ENCODE measurements at regions not wholly inside any gene's neighbourhood (a gene's known extent, or its start where the extent isn't known, plus 50 kb on each side); places are given as distances from the start of the nearest gene placed in this dataset.

GRCh38 chr11:116112087-116112935, 608.1 kb upstream of the CADM1 start:
- Histone ChIP-seq H3K27me3 (ENCODE audit: control insufficient read depth in 2 of 2, insufficient read depth in 1 of 2, low read length in 1 of 2) (no peaks in the 10 kb centered on the region), H3K9me3 (ENCODE audit: control insufficient read depth in 2 of 2, insufficient read depth in 1 of 2, low read length in 1 of 2) (no peaks in the 10 kb centered on the region), H3K27ac (ENCODE audit: low read depth in 1 of 2, low read length in 1 of 2) (no peak overlapping the region), H3K36me3 (ENCODE audit: control insufficient read depth in 2 of 2, insufficient read depth in 2 of 2, low read length in 1 of 2) (no peaks in the 10 kb centered on the region), H3K4me1 (ENCODE audit: control insufficient read depth in 2 of 2, insufficient read depth in 2 of 2, low read length in 2 of 2) (no peaks in the 10 kb centered on the region), H3K4me3 (ENCODE audit: low read length in 2 of 2) (no peak overlapping the region)
- DNase-seq (ENCODE audit: low read depth in 6 of 9, low spot score in 9 of 9), result no peak
- WGBS, result 64% methylated on average over 9 of the region's 9 CpGs

- Histone ChIP-seq H3K27me3 (ENCODE audit: control insufficient read depth in 2 of 2, insufficient read depth in 1 of 2, low read length in 1 of 2) (no peaks in the 10 kb centered on the region), H3K27ac (ENCODE audit: low read depth in 1 of 2, low read length in 1 of 2) (no peak overlapping the region), H3K36me3 (ENCODE audit: control insufficient read depth in 2 of 2, insufficient read depth in 2 of 2, low read length in 1 of 2) (no peaks in the 10 kb centered on the region), H3K4me3 (ENCODE audit: low read length in 2 of 2) (no peak overlapping the region), H3K4me1 (ENCODE audit: control insufficient read depth in 2 of 2, insufficient read depth in 2 of 2, low read length in 2 of 2) (no peaks in the 10 kb centered on the region), H3K9me3 (ENCODE audit: control insufficient read depth in 2 of 2, insufficient read depth in 1 of 2, low read length in 1 of 2) (no peaks in the 10 kb centered on the region)
- 97% methylated on average over 3 of the region's 3 CpGs for WGBS
- no peak for DNase-seq (ENCODE audit: low read depth in 6 of 9, low spot score in 9 of 9)
Measured at GRCh38 chr11:116111546-116111945, 607.3 kb upstream of the CADM1 start.

- no peak for DNase-seq (ENCODE audit: low read depth in 6 of 9, low spot score in 9 of 9)
- no peak overlapping the region for H3K27ac ChIP-seq (ENCODE audit: low read depth in 1 of 2, low read length in 1 of 2)
- no peaks in the 10 kb centered on the region for H3K9me3 ChIP-seq (ENCODE audit: control insufficient read depth in 2 of 2, insufficient read depth in 1 of 2, low read length in 1 of 2)
- H3K27me3 ChIP-seq (ENCODE audit: control insufficient read depth in 2 of 2, insufficient read depth in 1 of 2, low read length in 1 of 2), result no peaks in the 10 kb centered on the region
- H3K36me3 ChIP-seq (ENCODE audit: control insufficient read depth in 2 of 2, insufficient read depth in 2 of 2, low read length in 1 of 2), result no peaks in the 10 kb centered on the region
- WGBS, result 88% methylated on average over 1 of the region's 1 CpG
- no peaks in the 10 kb centered on the region for H3K4me1 ChIP-seq (ENCODE audit: control insufficient read depth in 2 of 2, insufficient read depth in 2 of 2, low read length in 2 of 2)
- no peak overlapping the region for H3K4me3 ChIP-seq (ENCODE audit: low read length in 2 of 2)
Measured at GRCh38 chr11:116110802-116111201, 606.6 kb upstream of the CADM1 start.

GRCh38 chr11:116110356-116110755, 606.1 kb upstream of the CADM1 start:
- Histone ChIP-seq H3K36me3 (ENCODE audit: control insufficient read depth in 2 of 2, insufficient read depth in 2 of 2, low read length in 1 of 2) (no peaks in the 10 kb centered on the region), H3K9me3 (ENCODE audit: control insufficient read depth in 2 of 2, insufficient read depth in 1 of 2, low read length in 1 of 2) (no peaks in the 10 kb centered on the region), H3K4me1 (ENCODE audit: control insufficient read depth in 2 of 2, insufficient read depth in 2 of 2, low read length in 2 of 2) (no peaks in the 10 kb centered on the region), H3K27ac (ENCODE audit: low read depth in 1 of 2, low read length in 1 of 2) (no peak overlapping the region), H3K4me3 (ENCODE audit: low read length in 2 of 2) (no peak overlapping the region), H3K27me3 (ENCODE audit: control insufficient read depth in 2 of 2, insufficient read depth in 1 of 2, low read length in 1 of 2) (no peaks in the 10 kb centered on the region)
- 92% methylated on average over 1 of the region's 1 CpG for WGBS
- DNase-seq (ENCODE audit: low read depth in 6 of 9, low spot score in 9 of 9), result no peak

GRCh38 chr11:116109228-116109627, 605.0 kb upstream of the CADM1 start:
- DNase-seq (ENCODE audit: low read depth in 6 of 9, low spot score in 9 of 9), result no peak
- Histone ChIP-seq H3K4me1 (ENCODE audit: control insufficient read depth in 2 of 2, insufficient read depth in 2 of 2, low read length in 2 of 2) (no peaks in the 10 kb centered on the region), H3K27ac (ENCODE audit: low read depth in 1 of 2, low read length in 1 of 2) (no peak overlapping the region), H3K9me3 (ENCODE audit: control insufficient read depth in 2 of 2, insufficient read depth in 1 of 2, low read length in 1 of 2) (no peaks in the 10 kb centered on the region), H3K4me3 (ENCODE audit: low read length in 2 of 2) (no peak overlapping the region), H3K27me3 (ENCODE audit: control insufficient read depth in 2 of 2, insufficient read depth in 1 of 2, low read length in 1 of 2) (no peaks in the 10 kb centered on the region), H3K36me3 (ENCODE audit: control insufficient read depth in 2 of 2, insufficient read depth in 2 of 2, low read length in 1 of 2) (no peaks in the 10 kb centered on the region)
- WGBS, result 96% methylated on average over 5 of the region's 5 CpGs

GRCh38 chr11:116108161-116108560, 603.9 kb upstream of the CADM1 start:
- no peak overlapping the region for H3K4me3 ChIP-seq (ENCODE audit: low read length in 2 of 2)
- no peaks in the 10 kb centered on the region for H3K27me3 ChIP-seq (ENCODE audit: control insufficient read depth in 2 of 2, insufficient read depth in 1 of 2, low read length in 1 of 2)
- H3K9me3 ChIP-seq (ENCODE audit: control insufficient read depth in 2 of 2, insufficient read depth in 1 of 2, low read length in 1 of 2), result no peaks in the 10 kb centered on the region
- no peaks in the 10 kb centered on the region for H3K36me3 ChIP-seq (ENCODE audit: control insufficient read depth in 2 of 2, insufficient read depth in 2 of 2, low read length in 1 of 2)
- DNase-seq (ENCODE audit: low read depth in 6 of 9, low spot score in 9 of 9), result no peak
- no peaks in the 10 kb centered on the region for H3K4me1 ChIP-seq (ENCODE audit: control insufficient read depth in 2 of 2, insufficient read depth in 2 of 2, low read length in 2 of 2)
- H3K27ac ChIP-seq (ENCODE audit: low read depth in 1 of 2, low read length in 1 of 2), result no peak overlapping the region
- WGBS, result 71% methylated on average over 2 of the region's 2 CpGs

GRCh38 chr11:116107229-116107628, 603.0 kb upstream of the CADM1 start:
- no peaks in the 10 kb centered on the region for H3K9me3 ChIP-seq (ENCODE audit: control insufficient read depth in 2 of 2, insufficient read depth in 1 of 2, low read length in 1 of 2)
- no peaks in the 10 kb centered on the region for H3K36me3 ChIP-seq (ENCODE audit: control insufficient read depth in 2 of 2, insufficient read depth in 2 of 2, low read length in 1 of 2)
- H3K27ac ChIP-seq (ENCODE audit: low read depth in 1 of 2, low read length in 1 of 2), result no peak overlapping the region
- DNase-seq (ENCODE audit: low read depth in 6 of 9, low spot score in 9 of 9), result no peak
- no peaks in the 10 kb centered on the region for H3K27me3 ChIP-seq (ENCODE audit: control insufficient read depth in 2 of 2, insufficient read depth in 1 of 2, low read length in 1 of 2)
- no peak overlapping the region for H3K4me3 ChIP-seq (ENCODE audit: low read length in 2 of 2)
- no peaks in the 10 kb centered on the region for H3K4me1 ChIP-seq (ENCODE audit: control insufficient read depth in 2 of 2, insufficient read depth in 2 of 2, low read length in 2 of 2)
- 81% methylated on average over 3 of the region's 3 CpGs for WGBS

DNA sequence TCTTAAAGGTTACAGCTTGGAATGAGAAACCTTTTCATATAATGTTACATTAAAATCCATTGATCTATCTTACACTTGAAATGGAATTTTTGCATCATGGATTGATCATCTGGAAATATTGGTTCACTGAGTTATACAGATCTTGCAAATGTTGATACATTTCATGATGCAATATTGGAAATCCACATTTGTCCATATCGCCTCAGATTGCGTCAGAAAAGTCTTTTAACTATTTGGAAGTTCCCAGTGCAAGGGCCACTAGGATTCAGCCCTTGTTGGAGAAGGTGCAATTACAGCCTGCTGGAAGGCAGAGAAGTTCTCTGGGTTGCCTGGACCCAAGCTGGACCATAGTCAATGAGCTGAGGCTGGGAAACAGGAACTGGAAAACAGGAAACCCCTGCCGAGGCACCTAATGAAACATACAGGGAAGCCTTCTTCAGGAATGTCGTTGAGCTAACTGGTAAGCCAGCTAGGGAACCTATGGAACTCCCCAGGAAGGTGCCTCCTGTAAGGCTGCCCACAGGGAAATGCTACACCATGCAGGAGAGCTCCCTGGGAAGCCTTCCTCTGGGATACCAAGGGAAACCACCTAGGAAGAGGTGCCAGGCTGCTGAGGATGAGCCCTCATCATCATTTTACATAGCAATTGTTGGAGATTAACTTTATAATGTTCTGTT, 600.4 kb upstream of the CADM1 start:
- no peaks in the 10 kb centered on the region for H3K9me3 ChIP-seq (ENCODE audit: control insufficient read depth in 2 of 2, insufficient read depth in 1 of 2, low read length in 1 of 2)
- H3K36me3 ChIP-seq (ENCODE audit: control insufficient read depth in 2 of 2, insufficient read depth in 2 of 2, low read length in 1 of 2), result no peaks in the 10 kb centered on the region
- WGBS, result 62% methylated on average over 4 of the region's 4 CpGs
- H3K4me1 ChIP-seq (ENCODE audit: control insufficient read depth in 2 of 2, insufficient read depth in 2 of 2, low read length in 2 of 2), result no peaks in the 10 kb centered on the region
- no peak overlapping the region for H3K4me3 ChIP-seq (ENCODE audit: low read length in 2 of 2)
- no peak overlapping the region for H3K27ac ChIP-seq (ENCODE audit: low read depth in 1 of 2, low read length in 1 of 2)
- no peaks in the 10 kb centered on the region for H3K27me3 ChIP-seq (ENCODE audit: control insufficient read depth in 2 of 2, insufficient read depth in 1 of 2, low read length in 1 of 2)
- DNase-seq (ENCODE audit: low read depth in 6 of 9, low spot score in 9 of 9), result no peak

GRCh38 chr11:116101902-116102301, 597.7 kb upstream of the CADM1 start:
- H3K36me3 ChIP-seq (ENCODE audit: control insufficient read depth in 2 of 2, insufficient read depth in 2 of 2, low read length in 1 of 2), result no peaks in the 10 kb centered on the region
- H3K27me3 ChIP-seq (ENCODE audit: control insufficient read depth in 2 of 2, insufficient read depth in 1 of 2, low read length in 1 of 2), result no peaks in the 10 kb centered on the region
- no peaks in the 10 kb centered on the region for H3K9me3 ChIP-seq (ENCODE audit: control insufficient read depth in 2 of 2, insufficient read depth in 1 of 2, low read length in 1 of 2)
- DNase-seq (ENCODE audit: low read depth in 6 of 9, low spot score in 9 of 9), result no peak
- 96% methylated on average over 3 of the region's 3 CpGs for WGBS
- H3K4me1 ChIP-seq (ENCODE audit: control insufficient read depth in 2 of 2, insufficient read depth in 2 of 2, low read length in 2 of 2), result no peaks in the 10 kb centered on the region
- no peak overlapping the region for H3K4me3 ChIP-seq (ENCODE audit: low read length in 2 of 2)
- no peak overlapping the region for H3K27ac ChIP-seq (ENCODE audit: low read depth in 1 of 2, low read length in 1 of 2)

Data from thymus (tissue), 11 donors.